ENCODE measurements at regions not wholly inside any gene's neighbourhood (a gene's known extent, or its start where the extent isn't known, plus 50 kb on each side); places are given as distances from the start of the nearest gene placed in this dataset.
"Not testable (repeated sequence)": the region's sequence is repeated elsewhere in the genome, so short reads cannot be mapped to it uniquely, and the experiment has no call there.

DNA sequence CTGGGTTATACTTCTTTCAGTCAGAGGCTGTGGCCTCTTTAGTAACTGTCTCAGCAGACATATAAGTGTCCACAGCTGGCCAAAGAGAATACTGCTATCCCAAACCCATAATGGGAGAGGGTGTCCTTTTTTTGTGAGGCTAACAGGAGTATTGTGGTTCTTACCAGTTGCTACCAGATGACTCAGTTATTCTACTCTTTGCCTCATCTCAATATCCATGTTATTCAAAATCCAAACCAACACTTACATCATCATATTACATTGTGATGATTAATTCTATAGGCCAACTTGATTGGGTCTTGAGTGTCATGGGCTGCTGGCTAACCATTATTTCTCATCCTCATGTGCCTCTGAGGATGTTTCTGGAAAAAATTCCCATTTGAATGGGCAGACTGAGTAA, 120.9 kb downstream of the TMEM168 start:
- DNase-seq (ENCODE audit: low spot score) = no peak

DNA sequence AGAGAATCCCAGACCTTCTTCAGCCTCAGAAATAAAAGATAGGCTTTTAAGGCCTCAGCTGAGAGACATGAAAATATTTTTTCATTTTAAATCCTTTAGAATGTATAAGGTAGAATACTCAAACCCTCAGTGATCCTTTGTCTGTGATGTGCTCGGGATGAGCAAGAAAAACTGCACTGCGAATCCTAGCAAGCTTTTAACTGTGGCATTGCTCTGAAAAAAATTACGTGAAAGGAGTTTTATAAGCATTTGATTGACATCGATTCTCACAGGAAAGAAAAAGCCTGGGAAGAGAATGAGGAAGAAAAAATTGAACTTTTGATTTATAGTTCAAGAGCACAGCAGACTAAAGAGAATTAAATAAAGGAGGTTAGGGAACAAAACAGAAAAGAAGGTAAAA, 120.0 kb downstream of the TMEM168 start:
- no peak for DNase-seq (ENCODE audit: low spot score)

DNA sequence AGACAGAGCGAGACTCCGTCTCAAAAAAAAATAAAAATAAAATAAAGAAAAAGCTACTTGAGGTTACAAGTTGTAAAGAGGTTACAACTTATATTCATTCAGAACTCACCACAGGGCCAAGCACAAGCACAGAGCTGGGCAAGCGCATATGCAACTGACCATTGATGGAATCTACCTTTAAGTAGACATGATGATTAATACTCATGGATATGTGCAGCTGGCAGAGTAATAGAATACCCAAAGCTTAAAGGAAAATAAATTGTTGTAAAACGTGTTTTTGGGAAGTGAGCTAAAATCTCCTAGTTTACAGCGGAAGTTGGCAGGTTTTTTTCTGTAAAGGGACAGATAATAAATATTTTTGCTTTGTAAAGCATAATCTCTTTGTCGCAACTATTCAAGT, 111.6 kb downstream of the TMEM168 start:
- DNase-seq (ENCODE audit: low spot score) = no peak

DNA sequence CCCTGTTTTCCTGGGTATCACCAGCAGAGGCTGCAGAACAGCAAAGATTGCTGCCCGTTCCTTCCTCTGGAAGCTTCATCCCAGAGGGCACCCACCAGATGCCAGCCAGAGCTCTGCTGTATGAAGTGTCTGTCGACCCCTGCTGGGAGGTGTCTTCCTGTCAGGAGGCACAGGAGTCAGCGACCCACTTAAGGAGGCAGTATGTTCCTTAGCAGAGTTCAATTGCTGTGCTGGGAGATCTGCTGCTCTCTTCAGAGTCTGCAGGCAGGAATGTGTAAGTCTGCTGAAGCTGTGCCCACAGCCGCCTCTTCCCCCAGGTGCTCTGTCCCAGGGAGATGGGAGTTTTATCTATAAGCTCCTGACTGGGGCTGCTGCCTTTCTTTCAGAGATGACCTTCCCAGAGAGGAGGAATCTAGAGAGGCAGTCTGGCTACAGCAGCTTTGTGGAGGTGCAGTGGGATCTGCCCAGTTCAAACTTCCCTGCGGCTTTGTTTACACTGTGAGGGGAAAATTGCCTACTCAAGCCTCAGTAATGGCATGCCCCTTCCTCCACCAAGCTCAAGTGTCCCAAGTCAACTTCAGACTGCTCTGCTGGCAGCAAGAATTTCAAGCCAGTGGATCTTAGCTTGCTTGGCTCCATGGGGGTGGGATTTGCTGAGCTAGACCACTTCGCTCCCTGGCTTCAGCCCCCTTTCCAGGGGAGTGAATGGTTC, 100.6 kb downstream of the TMEM168 start:
- DNase-seq (ENCODE audit: low spot score) = not testable (repeated sequence)

GRCh38 chr7:112692333-112692732, 97.9 kb downstream of the TMEM168 start:
- no peak for DNase-seq (ENCODE audit: low spot score)

- not testable (repeated sequence) for DNase-seq (ENCODE audit: low spot score)
These were observed 93.0 kb downstream of the TMEM168 start for GRCh38 chr7:112697211-112697610.

DNA sequence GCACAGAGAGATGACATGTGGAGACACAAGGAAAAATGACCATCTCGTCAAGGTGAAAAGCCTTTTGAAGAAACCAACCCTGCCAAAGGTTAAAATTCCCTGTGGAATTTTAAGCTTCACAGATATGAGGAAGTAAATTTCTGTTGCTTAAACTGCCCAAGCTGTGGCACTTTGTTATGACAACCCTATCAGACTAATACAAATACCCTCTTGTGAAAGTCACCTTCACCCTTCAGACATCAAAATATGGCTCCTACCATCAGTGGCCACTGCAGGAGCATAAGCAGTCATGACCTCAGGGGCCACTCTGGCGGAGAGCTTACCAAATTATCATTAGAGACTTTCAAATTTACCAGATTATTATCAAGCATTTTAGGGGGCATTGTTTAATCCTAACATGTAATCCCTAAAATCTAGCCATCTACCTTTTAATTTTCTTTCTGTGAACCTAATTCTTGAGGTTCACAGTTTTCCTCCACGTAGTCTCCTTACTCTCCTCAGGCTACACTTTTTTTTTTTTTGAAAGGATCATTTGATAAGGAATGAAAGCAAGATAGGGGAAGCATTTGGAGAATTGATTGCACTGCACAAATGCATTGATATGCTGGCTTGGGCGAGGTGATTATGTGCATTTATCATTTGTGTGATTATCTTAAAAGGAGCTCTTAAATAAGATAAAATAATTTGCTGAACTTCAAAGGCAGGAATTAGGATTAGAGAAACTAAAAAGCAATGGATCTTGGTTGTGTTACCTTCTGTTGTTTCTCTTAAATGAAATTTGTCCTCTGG, 90.3 kb downstream of the TMEM168 start:
- DNase-seq (ENCODE audit: low spot score) = no peak

DNA sequence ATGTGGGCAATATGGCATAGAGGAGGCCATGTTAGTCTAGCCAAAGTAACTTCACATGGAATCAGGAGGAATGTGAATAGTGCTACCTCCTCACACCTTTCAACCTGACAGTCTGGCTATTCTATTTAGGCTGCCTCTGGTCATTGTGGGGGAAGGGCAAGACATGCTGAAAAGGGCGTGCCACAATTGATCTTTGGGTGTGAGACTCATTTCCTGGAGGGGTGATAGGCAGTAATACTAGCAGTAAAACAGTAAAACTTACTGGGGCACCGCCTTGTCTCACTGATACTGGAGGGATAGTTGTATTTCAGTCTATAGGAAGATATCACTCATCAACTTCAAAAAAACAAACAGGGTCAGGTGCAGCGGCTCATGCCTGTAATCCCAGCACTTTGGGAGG, 88.7 kb downstream of the TMEM168 start:
- DNase-seq (ENCODE audit: low spot score) = no peak

DNA sequence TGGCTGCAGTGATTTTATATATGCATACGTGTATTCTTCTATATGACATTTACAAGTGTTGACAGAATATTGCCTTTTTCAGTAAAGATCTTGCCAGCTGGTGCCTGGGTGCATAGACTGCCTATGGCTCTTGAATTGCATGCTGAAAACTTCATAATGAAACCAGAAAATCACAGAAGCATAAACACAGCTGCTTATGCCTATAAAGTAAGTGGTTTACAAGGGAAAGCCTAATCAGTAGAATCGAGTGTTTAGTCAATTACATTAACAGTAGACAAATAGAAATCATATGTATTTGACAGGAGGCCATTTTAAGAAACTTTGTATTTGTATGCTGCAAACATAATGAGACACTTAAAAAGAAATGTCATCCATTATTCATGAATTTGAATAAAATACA, 82.5 kb downstream of the TMEM168 start:
- no peak for DNase-seq (ENCODE audit: low spot score)

GRCh38 chr7:112708236-112708635, 82.0 kb downstream of the TMEM168 start:
- DNase-seq (ENCODE audit: low spot score) = no peak

All from H4 (cell line).